GM19324 (cell line): ENCODE measurements at regions not wholly inside any gene's neighbourhood (a gene's known extent, or its start where the extent isn't known, plus 50 kb on each side); places are given as distances from the start of the nearest gene placed in this dataset.
A peak's percentile ranks its signal among the peaks of the same experiment; 100 is the strongest.

ENCODE experiments used
- ATAC-seq: cut with Tn5 transposase; IDR thresholded peaks from one replicate; pipeline ENCODE4 v1.9.1; 2021; ENCODE audit warnings: mild to moderate bottlenecking, moderate library complexity; ENCODE audit not compliant: unreplicated experiment, low FRiP score

GRCh38 chrX:6793000-6793399 lies 258.1 kb upstream of the VCX3A start:
- ATAC-seq = no peak

GRCh38 chrX:6783912-6784311 lies 249.0 kb upstream of the VCX3A start:
- no peak for ATAC-seq

GRCh38 chrX:6782831-6783230 lies 247.9 kb upstream of the VCX3A start:
- ATAC-seq = no peak

GRCh38 chrX:6778544-6779503 lies 243.9 kb upstream of the VCX3A start:
- ATAC-seq = no peak

- ATAC-seq = no peak
These were observed 242.5 kb upstream of the VCX3A start for GRCh38 chrX:6777238-6778002.

- ATAC-seq = no peak
These were observed 236.0 kb upstream of the VCX3A start for GRCh38 chrX:6770936-6771335.

- ATAC-seq = no peak
These were observed 234.0 kb upstream of the VCX3A start for GRCh38 chrX:6768881-6769280.

GRCh38 chrX:6761251-6761650 lies 226.3 kb upstream of the VCX3A start:
- ATAC-seq = no peak

- ATAC-seq = no peak
These were observed 224.9 kb upstream of the VCX3A start for GRCh38 chrX:6759655-6760375.

- ATAC-seq = no peak
These were observed 223.3 kb upstream of the VCX3A start for GRCh38 chrX:6758234-6758633.

- no peak for ATAC-seq
These were observed 222.7 kb upstream of the VCX3A start for GRCh38 chrX:6757631-6758030.

GRCh38 chrX:6748595-6748994 lies 213.7 kb upstream of the VCX3A start:
- ATAC-seq = peak; percentile 59

- peak; percentile 98 for ATAC-seq
These were observed 203.9 kb upstream of the VCX3A start for GRCh38 chrX:6738518-6739470.

GRCh38 chrX:6734844-6735634 lies 200.1 kb upstream of the VCX3A start:
- no peak for ATAC-seq

- peak; percentile 46 for ATAC-seq
These were observed 197.2 kb upstream of the VCX3A start for GRCh38 chrX:6732101-6732500.

- no peak for ATAC-seq
These were observed 194.7 kb upstream of the VCX3A start for GRCh38 chrX:6729626-6730025.

- ATAC-seq = peak; percentile 94
These were observed 183.8 kb upstream of the VCX3A start for GRCh38 chrX:6718766-6719165.

- no peak for ATAC-seq
These were observed 173.9 kb upstream of the VCX3A start for GRCh38 chrX:6708676-6709380.
